ENCODE measurements at regions not wholly inside any gene's neighbourhood (a gene's known extent, or its start where the extent isn't known, plus 50 kb on each side); places are given as distances from the start of the nearest gene placed in this dataset.

GRCh38 chrX:20623448-20623847 is 356.7 kb upstream of the RPS6KA3 start:
- TF ChIP-seq CTCF (IDR thresholded peaks at IDR 0.05; ENCODE audit: insufficient read depth, low read depth, low read length, missing control alignments) = no peak
- DNase-seq (ENCODE audit: low read depth) = peak; percentile 24
- no peak overlapping the region for H3K4me3 ChIP-seq (ENCODE audit: low read length)

- H3K4me3 ChIP-seq (ENCODE audit: low read length) = no peak overlapping the region
- no peak for TF ChIP-seq CTCF (IDR thresholded peaks at IDR 0.05; ENCODE audit: insufficient read depth, low read depth, low read length, missing control alignments)
- peak; percentile 55 for DNase-seq (ENCODE audit: low read depth)
These were observed 353.6 kb upstream of the RPS6KA3 start for GRCh38 chrX:20620306-20620705.

- DNase-seq (ENCODE audit: low read depth) = no peak
- TF ChIP-seq CTCF (IDR thresholded peaks at IDR 0.05; ENCODE audit: insufficient read depth, low read depth, low read length, missing control alignments) = no peak
- no peak overlapping the region for H3K4me3 ChIP-seq (ENCODE audit: low read length)
These were observed 343.3 kb upstream of the RPS6KA3 start for GRCh38 chrX:20609916-20610415.

- no peak for DNase-seq (ENCODE audit: low read depth)
- no peak overlapping the region for H3K4me3 ChIP-seq (ENCODE audit: low read length)
- no peak for TF ChIP-seq CTCF (IDR thresholded peaks at IDR 0.05; ENCODE audit: insufficient read depth, low read depth, low read length, missing control alignments)
These were observed 340.1 kb upstream of the RPS6KA3 start for GRCh38 chrX:20606831-20607230.

- H3K4me3 ChIP-seq (ENCODE audit: low read length) = no peak overlapping the region
- no peak for TF ChIP-seq CTCF (IDR thresholded peaks at IDR 0.05; ENCODE audit: insufficient read depth, low read depth, low read length, missing control alignments)
- no peak for DNase-seq (ENCODE audit: low read depth)
These were observed 330.1 kb upstream of the RPS6KA3 start for GRCh38 chrX:20596856-20597255.

DNA sequence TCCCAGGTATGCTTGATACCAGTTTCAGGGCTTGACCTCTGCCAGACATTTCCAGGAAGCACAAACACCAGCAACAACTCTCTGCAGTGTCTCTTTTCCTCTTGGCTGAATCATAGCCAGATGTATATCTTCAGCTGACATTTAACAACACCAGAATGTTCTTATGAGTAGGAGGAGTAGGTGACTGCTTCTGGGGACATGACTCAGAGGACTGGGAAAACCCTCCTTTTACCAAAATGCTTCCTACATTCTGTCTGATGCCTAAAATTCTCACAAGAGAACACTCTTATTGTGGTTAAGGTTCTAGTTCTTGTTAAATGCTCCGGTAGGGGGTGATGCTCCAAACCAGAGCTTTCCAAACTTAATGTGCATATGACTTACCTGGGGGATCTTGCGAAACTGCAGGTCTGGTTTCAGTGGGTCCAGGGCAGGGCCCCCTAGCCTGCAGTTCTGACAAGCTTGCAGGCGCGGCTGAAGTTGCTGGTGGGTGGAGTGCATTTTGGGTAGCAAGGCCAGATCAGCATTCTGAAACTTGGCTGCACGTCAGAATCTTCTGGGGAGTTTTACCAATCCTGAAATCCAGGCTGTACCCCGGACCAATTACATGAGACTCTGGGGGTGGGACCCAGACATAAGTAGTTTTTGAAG is 329.3 kb upstream of the RPS6KA3 start:
- DNase-seq (ENCODE audit: low read depth) = peak; percentile 9
- no peak for TF ChIP-seq CTCF (IDR thresholded peaks at IDR 0.05; ENCODE audit: insufficient read depth, low read depth, low read length, missing control alignments)

DNA sequence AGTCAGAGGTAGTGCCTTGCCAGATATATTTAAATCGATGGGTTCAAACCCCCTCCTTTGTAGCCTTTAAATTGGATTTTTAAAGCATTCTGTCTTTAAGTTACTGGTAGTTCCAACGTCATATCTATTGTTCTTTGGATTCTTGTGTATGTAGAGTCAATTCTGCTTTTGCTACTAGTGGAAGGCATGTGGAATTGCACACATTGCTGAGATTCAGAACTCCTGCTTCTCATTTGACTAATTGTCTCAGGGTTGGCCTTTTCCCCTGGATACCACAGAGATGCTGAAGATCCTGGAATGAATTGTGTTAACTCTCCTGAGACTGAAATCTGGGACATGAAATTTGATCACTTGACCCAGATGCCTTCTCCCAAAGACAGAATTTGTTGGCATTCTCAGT is 328.3 kb upstream of the RPS6KA3 start:
- peak; percentile 16 for TF ChIP-seq CTCF (IDR thresholded peaks at IDR 0.05; ENCODE audit: insufficient read depth, low read depth, low read length, missing control alignments)
- no peak overlapping the region for H3K4me3 ChIP-seq (ENCODE audit: low read length)
- DNase-seq (ENCODE audit: low read depth) = peak; percentile 1

More for the DNA sequence above, 329.3 kb upstream of the RPS6KA3 start:
- H3K4me3 ChIP-seq (ENCODE audit: low read length) = no peak overlapping the region
